ENCODE measurements at regions not wholly inside any gene's neighbourhood (a gene's known extent, or its start where the extent isn't known, plus 50 kb on each side); places are given as distances from the start of the nearest gene placed in this dataset.

DNA sequence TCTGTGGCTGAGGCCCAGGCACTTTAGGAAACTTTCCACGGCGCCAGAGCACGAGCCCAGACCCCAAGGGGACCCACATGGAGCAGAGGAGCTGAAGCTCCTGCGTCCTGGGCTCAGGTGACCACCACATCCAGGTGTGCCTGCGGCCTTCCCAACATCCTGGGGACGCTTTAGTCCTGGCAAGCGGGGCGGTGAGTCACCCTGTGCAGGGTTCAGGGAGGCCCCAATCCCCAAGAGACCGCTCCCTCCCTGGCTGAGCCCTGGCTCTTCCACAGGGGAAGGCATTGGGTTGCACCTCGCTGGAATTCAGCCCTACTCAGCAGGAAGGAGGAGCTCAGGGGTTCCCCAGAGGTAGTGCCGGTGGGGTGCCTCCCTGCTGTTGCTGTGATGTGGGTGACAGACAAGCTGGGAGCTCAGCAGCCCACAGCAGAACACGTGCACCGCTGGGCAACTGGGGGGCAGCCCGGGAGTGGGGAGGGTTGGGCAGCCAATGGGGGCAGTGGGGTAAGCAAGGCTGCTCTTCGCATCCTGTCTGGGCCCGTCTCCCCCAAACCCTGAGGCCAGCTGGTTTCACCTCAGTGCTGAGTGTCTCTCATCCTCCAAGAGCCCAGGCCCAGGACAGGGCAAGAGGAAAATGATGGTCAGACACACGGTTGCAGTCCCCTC is 802.8 kb downstream of the BRD1 start:
- Histone ChIP-seq H3K9ac (ENCODE audit: low read length) (no peak overlapping the region), H4K20me1 (ENCODE audit: control insufficient read depth, insufficient read depth, low read length, poor library complexity, severe bottlenecking) (no peaks in the 10 kb centered on the region), H3K9me3 (ENCODE audit: control extremely low read depth in 1 of 3, control insufficient read depth in 2 of 3, insufficient read depth in 1 of 3, low read length in 2 of 3) (peaks cover 0 to 12% (median 0%) of the 10 kb centered on the region in 3 donors), H3K79me2 (ENCODE audit: control insufficient read depth, insufficient read depth, low read length) (no peaks in the 10 kb centered on the region), H3K27me3 (replicated peaks in 1 of 4; ENCODE audit: control extremely low read depth in 1 of 4, control insufficient read depth in 3 of 4, insufficient read depth in 4 of 4, low read length in 3 of 4) (no peaks in the 10 kb centered on the region), H3K4me1 (ENCODE audit: control insufficient read depth in 2 of 2, insufficient read depth in 2 of 2, low read length in 2 of 2) (no peaks in the 10 kb centered on the region), H3K4me3 (ENCODE audit: control extremely low read depth in 1 of 5, extremely low read depth in 1 of 5, insufficient read depth in 1 of 5, low read depth in 2 of 5, low read length in 4 of 5) (no peak overlapping the region), H2AFZ (ENCODE audit: insufficient read depth, low read depth, low read length, poor library complexity, severe bottlenecking) (no peak overlapping the region), H3K36me3 (replicated peaks in 1 of 2; ENCODE audit: control extremely low read depth in 1 of 2, control insufficient read depth in 1 of 2, extremely low read depth in 1 of 2, insufficient read depth in 2 of 2, low read length in 1 of 2) (no peaks in the 10 kb centered on the region), H3K27ac (ENCODE audit: low read length in 2 of 2) (no peak overlapping the region), H3K4me2 (replicated peaks; ENCODE audit: low read depth, low read length, poor library complexity, severe bottlenecking) (no peak overlapping the region)
- ChIA-PET POLR2A (no interaction called here), CTCF (no interaction called here)
- WGBS (ENCODE audit: insufficient coverage), result 77% methylated on average over 14 of the region's 17 CpGs
- ATAC-seq (ENCODE audit: low read depth) (no peak), DNase-seq (no peak)
- H3K27ac Mint-ChIP-seq, result no peak overlapping the region
- H3K9me3 Mint-ChIP-seq (ENCODE audit: insufficient read depth), result no peaks in the 10 kb centered on the region
- intact Hi-C loops (cut with micrococcal nuclease), result no loop called here
- H3K4me3 Mint-ChIP-seq, result no peak overlapping the region
- no peaks in the 10 kb centered on the region for H3K27me3 Mint-ChIP-seq
- H3K4me1 Mint-ChIP-seq, result no peaks in the 10 kb centered on the region
- no peak for TF ChIP-seq EZH2 (IDR thresholded peaks at IDR 0.05; ENCODE audit: borderline replicate concordance, insufficient read depth, low read depth, low read length, poor library complexity, severe bottlenecking)
- TF ChIP-seq, protein P1, sequence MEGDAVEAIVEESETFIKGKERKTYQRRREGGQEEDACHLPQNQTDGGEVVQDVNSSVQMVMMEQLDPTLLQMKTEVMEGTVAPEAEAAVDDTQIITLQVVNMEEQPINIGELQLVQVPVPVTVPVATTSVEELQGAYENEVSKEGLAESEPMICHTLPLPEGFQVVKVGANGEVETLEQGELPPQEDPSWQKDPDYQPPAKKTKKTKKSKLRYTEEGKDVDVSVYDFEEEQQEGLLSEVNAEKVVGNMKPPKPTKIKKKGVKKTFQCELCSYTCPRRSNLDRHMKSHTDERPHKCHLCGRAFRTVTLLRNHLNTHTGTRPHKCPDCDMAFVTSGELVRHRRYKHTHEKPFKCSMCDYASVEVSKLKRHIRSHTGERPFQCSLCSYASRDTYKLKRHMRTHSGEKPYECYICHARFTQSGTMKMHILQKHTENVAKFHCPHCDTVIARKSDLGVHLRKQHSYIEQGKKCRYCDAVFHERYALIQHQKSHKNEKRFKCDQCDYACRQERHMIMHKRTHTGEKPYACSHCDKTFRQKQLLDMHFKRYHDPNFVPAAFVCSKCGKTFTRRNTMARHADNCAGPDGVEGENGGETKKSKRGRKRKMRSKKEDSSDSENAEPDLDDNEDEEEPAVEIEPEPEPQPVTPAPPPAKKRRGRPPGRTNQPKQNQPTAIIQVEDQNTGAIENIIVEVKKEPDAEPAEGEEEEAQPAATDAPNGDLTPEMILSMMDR (IDR thresholded peaks at IDR 0.05), result no peak

DNA sequence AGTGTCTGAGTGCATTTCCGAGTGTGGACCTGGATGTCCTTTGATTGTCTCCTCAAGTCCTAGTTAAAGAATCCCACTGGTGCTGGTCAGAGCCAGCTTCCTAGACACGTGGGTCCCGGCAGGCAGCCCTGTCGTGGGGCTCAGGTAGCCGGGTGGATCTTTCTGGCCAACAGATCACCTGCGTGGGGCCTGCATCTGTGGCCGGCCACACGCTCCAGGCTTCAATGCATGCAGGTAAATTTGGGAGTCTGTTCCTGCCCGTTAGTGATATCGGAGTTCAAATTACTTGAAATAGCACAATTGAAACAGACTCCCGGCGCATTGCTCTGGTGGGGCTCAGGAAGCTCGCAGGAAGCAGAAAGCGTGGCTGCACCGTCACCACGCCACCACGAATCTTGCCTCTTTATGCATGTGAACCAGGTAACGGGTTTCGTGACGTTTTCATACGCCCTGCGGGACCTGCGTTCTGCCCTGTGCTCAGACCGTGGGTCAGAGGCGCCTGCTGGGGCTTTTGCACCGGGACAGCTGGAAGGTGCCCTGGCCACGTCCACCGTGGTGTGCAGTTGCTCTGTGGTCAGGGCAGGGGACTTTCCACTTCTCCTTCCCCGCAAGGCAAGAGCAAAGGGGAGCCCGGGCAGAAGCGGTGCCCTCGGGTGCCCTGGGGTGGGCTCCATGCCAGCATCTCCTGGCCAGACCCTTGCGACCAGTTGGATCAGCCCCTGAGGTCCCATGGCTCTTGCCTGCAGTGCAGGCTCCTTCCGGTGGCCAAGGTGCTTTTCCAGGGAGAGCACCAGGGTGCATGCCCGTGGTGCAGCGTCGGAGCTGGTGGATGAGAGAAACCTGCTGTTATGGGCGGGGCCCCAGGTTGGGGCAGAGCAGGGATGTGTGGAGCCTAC is 803.5 kb downstream of the BRD1 start:
- Mint-ChIP-seq H3K9me3 (ENCODE audit: insufficient read depth) (no peaks in the 10 kb centered on the region), H3K27ac (no peak overlapping the region), H3K4me1 (no peaks in the 10 kb centered on the region), H3K4me3 (no peak overlapping the region), H3K27me3 (no peaks in the 10 kb centered on the region)
- ATAC-seq (ENCODE audit: low read depth) (no peak), DNase-seq (no peak)
- no peaks in the 10 kb centered on the region for H3K27me3 ChIP-seq (replicated peaks in 1 of 4; ENCODE audit: control extremely low read depth in 1 of 4, control insufficient read depth in 3 of 4, insufficient read depth in 4 of 4, low read length in 3 of 4)
- no peaks in the 10 kb centered on the region for H3K4me1 ChIP-seq (ENCODE audit: control insufficient read depth in 2 of 2, insufficient read depth in 2 of 2, low read length in 2 of 2)
- H3K9me3 ChIP-seq (ENCODE audit: control extremely low read depth in 1 of 3, control insufficient read depth in 2 of 3, insufficient read depth in 1 of 3, low read length in 2 of 3), result peaks cover 0 to 12% (median 0%) of the 10 kb centered on the region in 3 donors
- ChIA-PET POLR2A (no interaction called here), CTCF (no interaction called here)
- no peak overlapping the region for H3K9ac ChIP-seq (ENCODE audit: low read length)
- TF ChIP-seq, protein P1 (IDR thresholded peaks at IDR 0.05), result no peak
- no peak for TF ChIP-seq EZH2 (IDR thresholded peaks at IDR 0.05; ENCODE audit: borderline replicate concordance, insufficient read depth, low read depth, low read length, poor library complexity, severe bottlenecking)
- H3K4me2 ChIP-seq (replicated peaks; ENCODE audit: low read depth, low read length, poor library complexity, severe bottlenecking), result no peak overlapping the region
- no peak overlapping the region for H3K27ac ChIP-seq (ENCODE audit: low read length in 2 of 2)
- H4K20me1 ChIP-seq (ENCODE audit: control insufficient read depth, insufficient read depth, low read length, poor library complexity, severe bottlenecking), result no peaks in the 10 kb centered on the region
- no peak overlapping the region for H2AFZ ChIP-seq (ENCODE audit: insufficient read depth, low read depth, low read length, poor library complexity, severe bottlenecking)
- no peak overlapping the region for H3K4me3 ChIP-seq (ENCODE audit: control extremely low read depth in 1 of 5, extremely low read depth in 1 of 5, insufficient read depth in 1 of 5, low read depth in 2 of 5, low read length in 4 of 5)
- intact Hi-C loops (cut with micrococcal nuclease), result no loop called here
- no peaks in the 10 kb centered on the region for H3K79me2 ChIP-seq (ENCODE audit: control insufficient read depth, insufficient read depth, low read length)
- H3K36me3 ChIP-seq (replicated peaks in 1 of 2; ENCODE audit: control extremely low read depth in 1 of 2, control insufficient read depth in 1 of 2, extremely low read depth in 1 of 2, insufficient read depth in 2 of 2, low read length in 1 of 2), result no peaks in the 10 kb centered on the region
- 85% methylated on average over 38 of the region's 38 CpGs for WGBS (ENCODE audit: insufficient coverage)
